GM19452 (cell line): ENCODE measurements at regions not wholly inside any gene's neighbourhood (a gene's known extent, or its start where the extent isn't known, plus 50 kb on each side); places are given as distances from the start of the nearest gene placed in this dataset.

Experiments used
- ATAC-seq: cut with Tn5 transposase; IDR thresholded peaks from one replicate; pipeline ENCODE4 v1.9.1; 2021; ENCODE audit not compliant: unreplicated experiment

DNA sequence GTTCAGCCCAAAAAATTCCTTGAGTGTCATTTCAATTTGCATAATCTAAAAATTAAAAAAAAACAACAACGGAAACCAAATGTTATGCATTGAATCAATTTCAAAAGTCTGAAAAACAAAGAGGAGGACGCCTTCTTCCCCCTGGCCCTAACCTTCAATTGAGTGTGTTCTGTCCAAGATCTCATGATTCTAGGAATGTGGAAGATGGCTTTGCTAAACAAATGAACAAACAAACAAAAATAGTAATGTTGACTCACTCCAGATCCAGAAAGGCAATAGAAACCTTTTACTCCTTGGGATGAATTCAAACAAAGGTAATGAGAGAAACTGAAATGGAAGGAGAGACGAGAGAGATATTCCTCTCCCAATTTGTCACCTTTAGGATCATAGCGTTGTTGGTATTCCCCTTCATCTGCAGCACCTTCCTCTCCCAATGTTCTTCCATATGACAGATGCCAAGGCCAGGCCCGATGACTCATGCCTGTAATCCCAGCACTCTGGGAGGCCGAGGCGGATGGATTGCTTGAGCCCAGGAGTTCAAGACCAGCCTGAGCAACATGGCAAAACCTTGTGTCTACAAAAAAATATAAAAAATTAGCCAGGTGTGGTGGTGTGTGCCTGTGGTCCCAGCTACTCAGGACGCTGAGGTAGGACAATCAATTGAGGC is 109.2 kb upstream of the ADGRF1 start:
- ATAC-seq = no peak

DNA sequence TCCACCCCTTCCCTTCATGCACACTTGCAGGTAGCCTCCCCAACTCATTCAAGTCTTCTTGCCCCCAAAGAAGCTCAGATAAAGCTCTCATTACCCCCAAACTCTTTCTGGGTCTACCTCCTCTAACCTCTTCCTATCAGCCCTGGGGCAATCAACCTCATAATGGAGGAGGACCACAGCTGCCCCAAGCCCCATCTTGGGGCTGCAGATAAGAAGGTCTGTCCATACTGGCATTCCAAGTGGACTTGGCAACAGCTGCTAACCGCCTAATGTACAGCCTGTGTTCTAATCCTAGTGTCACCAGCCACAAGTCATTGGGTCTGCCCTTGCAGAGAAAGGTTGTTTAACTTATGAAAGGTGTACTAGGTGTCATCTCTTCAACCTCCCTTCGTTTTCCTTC is 107.4 kb upstream of the ADGRF1 start:
- no peak for ATAC-seq

DNA sequence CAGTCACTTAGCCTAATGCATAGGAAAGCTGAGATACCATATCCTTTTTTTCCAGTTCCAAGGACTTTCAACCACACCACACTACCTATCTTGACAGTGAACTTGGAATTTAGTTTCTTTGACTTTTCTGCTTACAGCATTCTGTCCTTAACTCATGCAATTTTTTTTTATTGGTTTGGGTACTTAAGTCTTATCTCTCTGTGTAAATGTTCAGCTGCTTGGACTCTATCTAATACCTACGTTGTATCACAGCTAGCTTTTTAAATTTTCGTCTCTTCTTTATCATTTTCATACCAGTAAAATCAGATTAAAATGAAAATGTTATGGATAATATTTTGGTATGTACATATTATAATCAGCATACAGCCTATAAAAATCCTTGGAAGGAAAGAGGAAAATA is 106.9 kb upstream of the ADGRF1 start:
- no peak for ATAC-seq

DNA sequence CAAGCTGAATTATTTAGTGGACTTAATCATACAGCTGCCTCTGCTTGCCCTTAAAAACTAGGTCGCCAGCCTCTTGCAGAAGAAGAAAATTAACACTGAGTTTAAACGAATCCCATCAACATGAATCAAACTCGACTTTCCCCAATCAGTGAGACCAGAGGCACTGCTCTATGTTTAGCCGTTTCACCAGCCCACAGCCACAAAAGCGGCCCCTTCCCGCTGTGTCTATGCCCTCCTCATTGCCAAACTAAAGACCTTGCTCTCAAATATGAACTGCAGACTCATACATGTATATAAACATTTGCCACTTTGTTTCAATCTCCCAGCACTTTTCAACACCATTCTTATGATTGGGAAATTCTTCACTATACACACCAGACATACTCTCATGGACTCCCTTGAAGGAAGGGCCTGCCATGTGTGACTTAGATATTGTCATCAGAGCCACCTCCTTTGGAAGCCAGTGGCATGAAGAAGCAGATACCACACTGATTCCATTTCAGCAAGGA is 105.8 kb upstream of the ADGRF1 start:
- ATAC-seq = no peak

DNA sequence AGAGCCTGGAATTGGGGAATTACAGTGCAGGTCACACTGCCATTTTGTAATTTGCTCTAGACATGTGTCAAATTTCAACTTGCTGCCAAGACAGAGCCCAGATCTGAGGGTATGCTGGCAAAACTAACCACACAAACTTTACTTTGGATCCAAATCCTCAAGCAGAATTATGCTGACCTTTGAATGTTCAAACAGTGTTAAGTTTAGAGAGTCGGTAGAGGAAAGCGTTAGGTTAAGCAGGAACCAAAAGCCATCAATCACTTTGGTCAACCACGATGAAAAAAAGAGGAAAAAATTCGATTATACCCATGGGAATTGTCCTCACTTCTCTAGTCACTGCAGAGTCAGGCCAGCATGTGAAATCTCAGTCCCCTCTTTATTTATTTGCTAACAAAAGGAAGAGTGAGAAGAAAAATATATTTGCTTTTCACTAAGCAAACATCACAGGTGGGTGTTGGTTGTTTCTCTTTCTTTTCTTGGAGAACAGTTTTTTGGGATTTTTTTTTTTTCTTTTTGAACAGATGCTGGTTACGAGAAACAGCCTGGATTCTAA is 105.1 kb upstream of the ADGRF1 start:
- ATAC-seq = no peak

GRCh38 chr6:47146431-47147174 is 104.5 kb upstream of the ADGRF1 start:
- ATAC-seq = no peak

DNA sequence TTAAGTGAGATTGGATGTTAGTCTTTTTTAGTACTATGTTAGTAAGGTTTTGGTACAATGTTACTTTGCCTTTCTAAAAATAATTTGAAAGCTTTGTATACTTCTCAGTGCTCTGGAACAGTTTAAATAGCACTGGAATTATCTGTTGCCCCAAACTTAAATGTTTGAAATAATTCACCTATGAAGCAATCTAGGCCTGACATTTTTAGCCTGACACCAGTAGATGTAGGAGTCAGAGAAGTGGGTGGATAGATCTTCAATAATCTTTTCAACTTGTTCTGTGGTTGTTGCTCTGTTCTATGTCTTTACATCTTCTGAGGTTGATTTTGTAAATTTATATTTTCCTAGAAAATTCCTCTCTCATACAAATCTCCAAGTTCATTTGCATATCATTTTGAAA is 103.1 kb upstream of the ADGRF1 start:
- ATAC-seq = no peak

DNA sequence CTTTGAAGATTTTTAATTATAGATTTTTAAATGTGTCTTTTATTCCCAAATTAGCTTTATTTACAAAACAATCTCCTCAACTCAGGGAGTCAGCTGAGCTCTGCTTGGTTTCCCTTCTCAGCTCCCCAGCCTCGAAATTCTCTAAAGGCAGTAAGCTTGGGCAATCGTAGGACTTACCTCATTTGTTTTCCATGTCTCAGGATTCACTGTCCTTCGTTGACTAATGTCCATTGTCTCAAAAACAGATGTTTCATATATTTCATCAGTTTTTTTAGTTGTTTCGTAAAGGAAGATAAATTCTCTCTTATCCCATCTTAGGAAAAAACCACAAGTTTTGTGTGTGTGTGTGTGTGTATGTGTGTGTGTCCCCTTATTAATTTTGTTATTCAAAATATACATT is 102.2 kb upstream of the ADGRF1 start:
- no peak for ATAC-seq

DNA sequence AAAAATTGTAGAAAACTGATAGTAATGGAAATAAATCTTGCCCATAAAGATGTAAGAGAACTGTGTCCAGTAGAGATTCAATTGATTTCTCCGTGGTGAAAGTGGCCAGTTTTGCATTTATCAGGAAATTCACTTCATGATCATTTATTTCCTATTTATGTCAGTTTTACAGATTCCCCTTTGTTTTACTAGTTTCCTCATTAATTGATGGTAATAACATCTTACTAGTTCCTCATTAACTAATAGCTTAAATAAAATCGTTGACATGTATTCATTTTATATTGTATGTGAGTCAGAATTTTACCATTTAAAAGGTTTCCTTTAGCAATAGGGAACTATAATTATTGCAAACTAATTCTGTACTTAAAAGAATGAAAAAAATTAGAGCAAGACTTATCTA is 99.8 kb upstream of the ADGRF1 start:
- ATAC-seq = no peak

- no peak for ATAC-seq
These were observed 99.0 kb upstream of the ADGRF1 start for GRCh38 chr6:47141171-47141570.

DNA sequence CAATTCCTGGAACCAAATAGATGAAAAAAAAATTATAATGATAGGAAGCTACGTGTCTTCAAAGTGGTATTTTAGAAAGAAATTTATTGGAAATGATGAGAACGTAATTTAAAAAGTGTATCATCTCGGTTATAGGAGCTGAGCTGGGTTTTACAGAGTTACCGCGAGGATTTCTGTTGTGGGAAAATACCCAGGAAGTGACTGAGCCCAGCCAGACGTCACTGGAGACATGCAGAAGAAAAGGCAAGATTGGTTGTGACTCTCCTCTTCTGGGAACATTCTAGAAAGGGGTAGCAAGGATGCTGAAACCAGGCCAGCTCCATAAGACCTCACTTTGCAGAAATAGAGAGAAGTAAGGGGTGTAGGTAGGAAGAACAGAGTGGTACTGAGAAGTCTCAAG is 95.9 kb upstream of the ADGRF1 start:
- no peak for ATAC-seq

DNA sequence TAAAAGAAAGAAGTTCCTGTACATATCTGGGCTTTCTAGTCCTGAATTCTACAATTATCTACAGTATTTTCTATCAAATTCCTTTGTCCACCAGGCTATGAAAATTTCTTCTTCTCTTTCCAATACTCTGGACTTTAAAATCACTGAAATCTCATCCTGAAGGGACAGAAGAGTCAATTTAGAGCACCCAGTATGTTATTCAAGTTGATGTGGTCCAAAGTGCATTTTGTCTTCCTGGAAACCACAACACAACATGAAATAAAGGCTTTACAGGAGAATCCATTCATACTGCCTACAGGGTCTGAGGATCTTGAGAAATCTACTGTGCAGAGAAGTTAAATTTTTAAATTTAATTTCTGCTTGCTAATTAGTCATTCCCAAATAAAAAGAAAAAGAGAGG is 94.9 kb upstream of the ADGRF1 start:
- no peak for ATAC-seq

- ATAC-seq = no peak
These were observed 93.6 kb upstream of the ADGRF1 start for GRCh38 chr6:47135772-47136171.

GRCh38 chr6:47134476-47135189 is 92.5 kb upstream of the ADGRF1 start:
- ATAC-seq = no peak

- no peak for ATAC-seq
These were observed 91.3 kb upstream of the ADGRF1 start for GRCh38 chr6:47133230-47134000.

GRCh38 chr6:47132724-47133123 is 90.6 kb upstream of the ADGRF1 start:
- ATAC-seq = no peak

- ATAC-seq = no peak
These were observed 89.6 kb upstream of the ADGRF1 start for GRCh38 chr6:47131773-47132172.

DNA sequence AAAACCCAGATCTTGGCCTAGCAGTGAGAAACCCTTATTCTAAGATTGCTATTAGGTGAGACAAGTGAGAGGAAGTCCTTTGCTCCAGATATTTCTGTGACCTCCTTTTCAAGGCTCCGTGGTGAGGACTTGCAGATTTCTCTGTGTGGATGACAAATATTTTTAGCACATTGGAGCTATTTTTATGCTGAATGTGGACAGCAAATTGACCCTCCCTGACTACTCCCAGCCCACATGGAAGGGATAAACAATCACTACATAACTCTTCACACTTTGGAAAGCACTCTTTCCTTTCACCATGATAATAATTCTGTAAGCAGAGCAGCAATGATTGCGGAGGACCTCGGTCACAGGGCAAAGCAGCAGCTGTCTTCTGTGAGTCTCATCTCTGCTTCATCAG is 88.0 kb upstream of the ADGRF1 start:
- no peak for ATAC-seq

GRCh38 chr6:47129129-47129528 is 87.0 kb upstream of the ADGRF1 start:
- no peak for ATAC-seq

- no peak for ATAC-seq
These were observed 84.7 kb upstream of the ADGRF1 start for GRCh38 chr6:47126647-47127391.
